K562 (cell line): ENCODE measurements at regions not wholly inside any gene's neighbourhood (a gene's known extent, or its start where the extent isn't known, plus 50 kb on each side); places are given as distances from the start of the nearest gene placed in this dataset.

Experiments
- ELF2 ChIP-seq: fragments of 250-450 bp; sonication (Bioruptor Pico); IDR thresholded peaks from 2 replicates; pipeline ENCODE4 v1.5.0; 2021; ENCODE audit warnings: mild to moderate bottlenecking
- MAFF ChIP-seq: IDR thresholded peaks from 2 replicates; pipeline ENCODE4 v1.6.1; 2012; ENCODE audit warnings: low read length, improper control_type of control experiment
- MCM5 ChIP-seq: fragments of 450-650 bp; IDR thresholded peaks from 2 replicates; pipeline ENCODE4 v1.6.1; 2016; ENCODE audit warnings: low read depth
- MYBL2 ChIP-seq, 2 experiments: fragments of 450-650 bp in 1 of 2; sonication (generic) in 1 of 2; formaldehyde crosslinking in 1 of 2; IDR thresholded peaks; 2 replicates each; pipeline versions ENCODE4 v1.6.1 to v1.8.1; 2017 to 2022; ENCODE audit warnings: borderline replicate concordance in 1 of 2, inconsistent platforms in 1 of 2, low read depth in 1 of 2, mild to moderate bottlenecking in 1 of 2, missing genetic modification reagents in 1 of 2, moderate library complexity in 1 of 2
- TF ChIP-seq, protein P1 (sequence below), 2 experiments: fragments of 450-650 bp in 1 of 2; sonication (generic) in 1 of 2; formaldehyde crosslinking in 1 of 2; IDR thresholded peaks in 1 of 2; conservative IDR thresholded peaks in 1 of 2; 2 replicates each; pipeline versions ENCODE4 v1.6.1 to v1.8.1; 2016 to 2023; ENCODE audit warnings: mild to moderate bottlenecking in 2 of 2, moderate library complexity in 2 of 2, inconsistent platforms in 1 of 2, missing genetic modification reagents in 1 of 2

- TF ChIP-seq MAFF (no peak), MYBL2 (IDR thresholded peaks at IDR 0.05; ENCODE audit: low read depth) (no peak), MYBL2 (CRISPR knock-in tag; IDR thresholded peaks at IDR 0.05; ENCODE audit: borderline replicate concordance) (no peak), ELF2 (CRISPR knock-in tag) (no peak), MCM5 (no peak)
- TF ChIP-seq, protein P1, sequence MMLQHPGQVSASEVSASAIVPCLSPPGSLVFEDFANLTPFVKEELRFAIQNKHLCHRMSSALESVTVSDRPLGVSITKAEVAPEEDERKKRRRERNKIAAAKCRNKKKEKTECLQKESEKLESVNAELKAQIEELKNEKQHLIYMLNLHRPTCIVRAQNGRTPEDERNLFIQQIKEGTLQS (IDR thresholded peaks at IDR 0.05), result no peak
- TF ChIP-seq, protein P1 (CRISPR knock-in tag; conservative IDR thresholded peaks at IDR 0.05), result no peak
These were observed 506.9 kb downstream of the MAGEB5 start for GRCh38 chrX:26722666-26723428.
